ENCODE measurements at regions not wholly inside any gene's neighbourhood (a gene's known extent, or its start where the extent isn't known, plus 50 kb on each side); places are given as distances from the start of the nearest gene placed in this dataset.
A peak's percentile ranks its signal among the peaks of the same experiment; 100 is the strongest.

DNA sequence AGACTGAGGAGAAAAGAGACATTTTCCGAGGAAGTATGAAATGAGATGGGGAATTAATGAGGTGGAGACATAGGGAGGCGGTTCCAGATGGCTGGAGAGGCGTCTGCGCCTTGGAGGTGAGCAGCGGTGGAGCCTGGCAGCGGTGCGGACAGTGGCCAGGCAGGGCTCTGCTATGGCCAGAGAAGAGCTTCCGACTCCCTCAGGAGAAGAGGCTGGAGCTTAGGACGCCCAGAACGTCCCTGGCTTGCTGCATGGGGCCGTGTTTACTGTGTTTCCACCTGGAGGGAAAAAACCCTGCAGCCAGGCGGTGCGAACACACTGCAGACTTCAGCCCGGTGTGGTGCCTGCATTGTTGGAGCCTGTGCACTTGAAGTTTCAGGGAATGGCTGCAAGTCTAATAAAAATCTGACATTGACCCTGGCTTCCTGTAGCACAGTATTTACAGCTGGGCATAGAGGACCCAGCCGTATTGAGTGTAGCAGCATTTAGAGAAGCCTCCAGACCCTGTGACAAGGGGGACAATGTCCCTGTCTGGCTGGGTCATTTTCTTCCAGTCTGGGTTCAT lies 447.1 kb upstream of the MKI67 start:
- H3K4me1 ChIP-seq, result no peaks in the 10 kb centered on the region
- DNase-seq, result no peak
- peaks cover 0 to 8% of the 10 kb centered on the region in 2 donors for H3K27me3 ChIP-seq
- 56% methylated on average over 8 of the region's 15 CpGs for WGBS (ENCODE audit: insufficient coverage, low coverage, low lambda C conversion rate, missing lambda C conversion rate)
- intact Hi-C loops (cut with DNase I), result no loop called here
- H3K9me3 ChIP-seq, result no peaks in the 10 kb centered on the region
- H3K4me3 ChIP-seq, result no peak overlapping the region
- TF ChIP-seq POLR2A (IDR thresholded peaks at IDR 0.05), result no peak
- TF ChIP-seq, protein P1, sequence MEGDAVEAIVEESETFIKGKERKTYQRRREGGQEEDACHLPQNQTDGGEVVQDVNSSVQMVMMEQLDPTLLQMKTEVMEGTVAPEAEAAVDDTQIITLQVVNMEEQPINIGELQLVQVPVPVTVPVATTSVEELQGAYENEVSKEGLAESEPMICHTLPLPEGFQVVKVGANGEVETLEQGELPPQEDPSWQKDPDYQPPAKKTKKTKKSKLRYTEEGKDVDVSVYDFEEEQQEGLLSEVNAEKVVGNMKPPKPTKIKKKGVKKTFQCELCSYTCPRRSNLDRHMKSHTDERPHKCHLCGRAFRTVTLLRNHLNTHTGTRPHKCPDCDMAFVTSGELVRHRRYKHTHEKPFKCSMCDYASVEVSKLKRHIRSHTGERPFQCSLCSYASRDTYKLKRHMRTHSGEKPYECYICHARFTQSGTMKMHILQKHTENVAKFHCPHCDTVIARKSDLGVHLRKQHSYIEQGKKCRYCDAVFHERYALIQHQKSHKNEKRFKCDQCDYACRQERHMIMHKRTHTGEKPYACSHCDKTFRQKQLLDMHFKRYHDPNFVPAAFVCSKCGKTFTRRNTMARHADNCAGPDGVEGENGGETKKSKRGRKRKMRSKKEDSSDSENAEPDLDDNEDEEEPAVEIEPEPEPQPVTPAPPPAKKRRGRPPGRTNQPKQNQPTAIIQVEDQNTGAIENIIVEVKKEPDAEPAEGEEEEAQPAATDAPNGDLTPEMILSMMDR (IDR thresholded peaks at IDR 0.05), result no peak
- H3K27ac ChIP-seq, result no peak overlapping the region
- H3K36me3 ChIP-seq, result no peaks in the 10 kb centered on the region
- peak in 1 of 4 donors; percentile 10 for ATAC-seq

DNA sequence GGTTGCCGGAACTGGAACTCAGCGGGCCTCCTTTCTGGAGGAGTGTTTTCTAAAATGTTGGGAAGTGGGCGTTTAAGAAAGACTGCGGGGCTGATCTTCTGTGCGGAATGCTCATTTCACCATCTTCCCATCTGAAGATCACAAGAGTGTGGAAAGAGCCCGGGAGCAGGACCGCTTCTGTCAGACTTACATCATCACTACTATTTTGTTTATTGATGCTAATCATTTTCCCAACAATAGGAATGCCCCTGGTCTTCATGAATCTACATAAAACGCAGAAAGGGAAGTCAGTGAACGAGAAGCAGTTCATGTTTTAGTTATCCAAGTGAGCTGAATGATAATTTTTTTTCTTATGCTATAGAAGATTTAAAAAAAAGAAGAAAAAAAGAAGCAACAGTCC lies 447.8 kb upstream of the MKI67 start:
- 65% methylated on average over 7 of the region's 9 CpGs for WGBS (ENCODE audit: insufficient coverage, low coverage, low lambda C conversion rate, missing lambda C conversion rate)

DNA sequence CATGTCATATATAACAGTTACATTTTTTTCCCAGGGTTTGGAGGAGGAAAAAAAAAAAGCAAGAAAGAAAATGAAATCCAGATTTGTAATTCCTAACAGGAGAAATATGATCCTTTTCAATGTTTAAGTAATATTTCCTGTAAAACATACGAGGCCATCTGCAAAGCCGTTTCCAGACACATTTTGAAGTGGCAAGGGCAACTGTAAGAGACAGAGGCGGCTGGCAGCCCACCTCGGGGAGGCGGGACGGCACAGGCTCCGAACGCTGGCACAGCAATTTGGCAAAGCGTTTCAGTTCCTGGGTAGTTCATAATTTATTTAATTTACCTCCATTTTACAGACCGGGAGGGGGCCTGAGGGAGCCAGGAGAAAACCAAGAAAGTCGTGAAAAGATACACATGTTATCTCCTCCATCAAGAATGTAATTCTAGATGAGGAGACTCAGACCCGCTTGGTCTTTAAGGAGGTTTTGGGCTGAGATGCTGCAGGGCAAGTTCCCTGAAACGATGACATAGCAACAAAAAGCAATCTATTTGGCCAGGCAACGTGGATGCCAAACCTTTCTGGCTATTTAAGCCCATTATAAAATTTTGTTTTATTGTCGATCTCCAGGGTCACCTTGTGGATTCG lies 448.5 kb upstream of the MKI67 start:
- Histone ChIP-seq H3K9me3 (no peaks in the 10 kb centered on the region), H3K36me3 (no peaks in the 10 kb centered on the region), H3K27me3 (peaks cover 0 to 8% of the 10 kb centered on the region in 2 donors), H3K4me1 (no peaks in the 10 kb centered on the region), H3K4me3 (no peak overlapping the region), H3K27ac (no peak overlapping the region)
- no peak for DNase-seq
- intact Hi-C loops (cut with DNase I), result no loop called here
- WGBS (ENCODE audit: insufficient coverage, low coverage, low lambda C conversion rate, missing lambda C conversion rate), result 49% methylated on average over 16 of the region's 16 CpGs
- TF ChIP-seq, protein P1 (IDR thresholded peaks at IDR 0.05), result no peak
- no peak for TF ChIP-seq POLR2A (IDR thresholded peaks at IDR 0.05)
- no peak for ATAC-seq

More for the DNA sequence above, 447.8 kb upstream of the MKI67 start:
- H3K27me3 ChIP-seq, result peaks cover 0 to 8% of the 10 kb centered on the region in 2 donors
- H3K36me3 ChIP-seq, result no peaks in the 10 kb centered on the region
- intact Hi-C loops (cut with DNase I), result no loop called here
- ATAC-seq (no peak), DNase-seq (no peak)
- H3K9me3 ChIP-seq, result no peaks in the 10 kb centered on the region
- no peak overlapping the region for H3K4me3 ChIP-seq
- TF ChIP-seq, protein P1 (IDR thresholded peaks at IDR 0.05), result no peak
- no peak for TF ChIP-seq POLR2A (IDR thresholded peaks at IDR 0.05)
- no peaks in the 10 kb centered on the region for H3K4me1 ChIP-seq
- no peak overlapping the region for H3K27ac ChIP-seq

DNA sequence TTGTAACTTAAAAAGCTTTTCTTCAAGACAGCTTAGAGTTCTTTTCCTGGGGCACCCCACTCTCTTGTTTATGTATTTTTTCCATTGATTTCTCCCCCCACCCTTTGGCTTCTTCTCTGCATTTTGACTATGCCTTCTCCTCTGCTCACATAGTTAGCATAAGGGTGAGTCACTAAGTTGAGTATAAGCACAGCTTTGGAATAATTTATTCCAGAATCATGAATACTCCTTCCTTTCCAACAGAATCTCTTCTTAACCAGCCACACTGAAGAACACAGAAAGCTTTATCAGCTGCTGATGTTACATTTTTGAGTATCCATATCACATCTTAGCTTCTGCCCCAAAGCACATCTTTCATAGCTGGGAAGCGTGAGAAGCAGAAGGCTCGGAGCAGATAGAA lies 449.5 kb upstream of the MKI67 start:
- TF ChIP-seq, protein P1 (IDR thresholded peaks at IDR 0.05), result no peak
- no peak for TF ChIP-seq POLR2A (IDR thresholded peaks at IDR 0.05)
- Histone ChIP-seq H3K9me3 (no peaks in the 10 kb centered on the region), H3K27me3 (peaks cover 0 to 8% of the 10 kb centered on the region in 2 donors), H3K4me1 (no peaks in the 10 kb centered on the region), H3K27ac (no peak overlapping the region), H3K36me3 (no peaks in the 10 kb centered on the region), H3K4me3 (no peak overlapping the region)
- no peak for DNase-seq
- intact Hi-C loops (cut with DNase I), result no loop called here
- ATAC-seq, result no peak
- WGBS (ENCODE audit: insufficient coverage, low coverage, low lambda C conversion rate, missing lambda C conversion rate), result 80% methylated on average over 2 of the region's 2 CpGs
